Gastroesophageal sphincter (tissue), 4 donors: ENCODE measurements at regions not wholly inside any gene's neighbourhood (a gene's known extent, or its start where the extent isn't known, plus 50 kb on each side); places are given as distances from the start of the nearest gene placed in this dataset.

Experiments used
- ATAC-seq: fragments of 150-250 bp; one replicate; pipeline ENCODE4 v1.9.1; 2016; ENCODE audit warnings: mild to moderate bottlenecking, moderate library complexity
- H3K27ac ChIP-seq, 4 donors: fragments of 200-600 bp; sonication (generic) in 3 of 4; 1 replicate in 3 of 4; 2 replicates in 1 of 4; pipeline ENCODE4 v1.5.1; 2016 to 2019
- H3K27me3 ChIP-seq: fragments of 200-600 bp; sonication (generic); one replicate; pipeline ENCODE4 v1.5.1; 2019
- H3K36me3 ChIP-seq, 2 donors: fragments of 200-600 bp; sonication (generic); one replicate each; pipeline ENCODE4 v1.5.1; 2019; ENCODE audit warnings: control low read depth in 1 of 2
- H3K4me1 ChIP-seq, 3 donors: fragments of 200-600 bp; sonication (generic); 1 replicate in 2 of 3; 2 replicates in 1 of 3; pipeline ENCODE4 v1.5.1; 2016 to 2019; ENCODE audit warnings: control low read depth in 2 of 3
- H3K4me3 ChIP-seq, 2 donors: fragments of 200-600 bp; sonication (generic); one replicate each; pipeline ENCODE4 v1.5.1; 2019; ENCODE audit warnings: mild to moderate bottlenecking in 1 of 2, moderate library complexity in 1 of 2
- H3K9me3 ChIP-seq, 3 donors: fragments of 200-600 bp; sonication (generic); one replicate each; pipeline ENCODE4 v1.5.1; 2017 to 2019; ENCODE audit warnings: control low read depth in 2 of 3
- CTCF ChIP-seq, 4 experiments: fragments of 200-600 bp in 2 of 4; fragments of 450-650 bp in 2 of 4; sonication (generic) in 1 of 4; IDR thresholded peaks; one replicate each; pipeline ENCODE4 v1.5.1; 2017 to 2019; ENCODE audit warnings: antibody characterized with exemption in 4 of 4, mild to moderate bottlenecking in 2 of 4, moderate library complexity in 2 of 4
- EP300 ChIP-seq: sonication (generic); formaldehyde crosslinking; IDR thresholded peaks from one replicate; pipeline ENCODE4 v1.6.1; 2017; ENCODE audit warnings: antibody characterized with exemption, mild to moderate bottlenecking
- POLR2A ChIP-seq, 2 donors: fragments of 450-650 bp; IDR thresholded peaks; one replicate each; pipeline ENCODE4 v1.6.1; 2017; ENCODE audit warnings: antibody characterized with exemption in 2 of 2, mild to moderate bottlenecking in 2 of 2, moderate library complexity in 1 of 2
- POLR2AphosphoS5 ChIP-seq: sonication (generic); formaldehyde crosslinking; IDR thresholded peaks from one replicate; pipeline ENCODE4 v1.6.1; 2017; ENCODE audit warnings: antibody characterized with exemption
- WGBS, 2 donors: methylation state at CpG; one replicate each; pipeline ENCODE4 v1.1.5; 2018; ENCODE audit warnings: low coverage in 1 of 2; 5-methylcytosine and 5-hydroxymethylcytosine counted together

- 79 to 84% methylated on average over 4 of the region's 4 CpGs for WGBS, 2 donors
- Histone ChIP-seq H3K9me3 (no peaks in the 10 kb centered on the region), H3K27ac (no peak overlapping the region), H3K27me3 (no peaks in the 10 kb centered on the region), H3K4me1 (no peaks in the 10 kb centered on the region), H3K4me3 (no peak overlapping the region), H3K36me3 (no peaks in the 10 kb centered on the region)
- ATAC-seq: no peak
- no peak for TF ChIP-seq POLR2AphosphoS5
- TF ChIP-seq POLR2A (IDR thresholded peaks at IDR 0.05): no peak
- TF ChIP-seq CTCF (IDR thresholded peaks at IDR 0.05): no peak
- TF ChIP-seq EP300: no peak
Measured at GRCh38 chr1:169053196-169053595, 53.3 kb upstream of the ATP1B1 start.
